Smooth muscle cell (in vitro differentiated cells): ENCODE measurements at regions not wholly inside any gene's neighbourhood (a gene's known extent, or its start where the extent isn't known, plus 50 kb on each side); places are given as distances from the start of the nearest gene placed in this dataset.
"Not testable (repeated sequence)": the region's sequence is repeated elsewhere in the genome, so short reads cannot be mapped to it uniquely, and the experiment has no call there.

Experiments used
- DNase-seq: peaks from one replicate; lab custom pipeline; 2025; ENCODE audit not compliant: unreplicated experiment; lab: John Stamatoyannopoulos, UW
- H2AFZ ChIP-seq: fragments of 200-600 bp; sonication (generic); 2 replicates; pipeline ENCODE4 v1.6.0; 2016; ENCODE audit warnings: antibody characterized with exemption, low read depth, mild to moderate bottlenecking
- H3F3A ChIP-seq: fragments of 200-600 bp; sonication (generic); 2 replicates; pipeline ENCODE4 v1.6.0; 2017; ENCODE audit warnings: antibody characterized with exemption, low read depth
- H3K27ac ChIP-seq: fragments of 200-600 bp; sonication (generic); 2 replicates; pipeline ENCODE4 v1.5.1; 2016; ENCODE audit warnings: low read depth, mild to moderate bottlenecking
- H3K27me3 ChIP-seq: fragments of 200-600 bp; sonication (generic); 2 replicates; pipeline ENCODE4 v1.6.1; 2016; ENCODE audit warnings: low read depth, mild to moderate bottlenecking
- H3K36me3 ChIP-seq: fragments of 200-600 bp; sonication (generic); 2 replicates; pipeline ENCODE4 v1.5.1; 2016; ENCODE audit warnings: low read depth
- H3K4me1 ChIP-seq: fragments of 200-600 bp; sonication (generic); 2 replicates; pipeline ENCODE4 v1.5.1; 2016; ENCODE audit warnings: low read depth
- H3K4me2 ChIP-seq: fragments of 200-600 bp; sonication (generic); 2 replicates; pipeline ENCODE4 v1.6.0; 2016; ENCODE audit warnings: mild to moderate bottlenecking
- H3K4me3 ChIP-seq: fragments of 200-600 bp; sonication (generic); 2 replicates; pipeline ENCODE4 v1.5.1; 2016; ENCODE audit warnings: mild to moderate bottlenecking
- H3K79me2 ChIP-seq: fragments of 200-600 bp; sonication (generic); 2 replicates; pipeline ENCODE4 v1.6.0; 2016; ENCODE audit warnings: low read depth, mild to moderate bottlenecking
- H3K9ac ChIP-seq: fragments of 200-600 bp; sonication (generic); 2 replicates; pipeline ENCODE4 v1.6.0; 2016; ENCODE audit warnings: low read depth
- H3K9me3 ChIP-seq: fragments of 200-600 bp; sonication (generic); replicated peaks from 2 replicates; pipeline ENCODE4 v1.5.1; 2016; ENCODE audit warnings: low read depth
- H4K20me1 ChIP-seq: fragments of 200-600 bp; sonication (generic); 2 replicates; pipeline ENCODE4 v1.6.0; 2016; ENCODE audit warnings: low read depth
- CTCF ChIP-seq: fragments of 200-600 bp; sonication (generic); IDR thresholded peaks from 2 replicates; pipeline ENCODE4 v1.5.1; 2017; ENCODE audit warnings: borderline replicate concordance, mild to moderate bottlenecking, antibody characterized with exemption; ENCODE audit not compliant: insufficient read depth, poor library complexity, severe bottlenecking
- WGBS: methylation state at CpG from one replicate; pipeline ENCODE4 v1.1.7; 2016; ENCODE audit warnings: low lambda C conversion rate; 5-methylcytosine and 5-hydroxymethylcytosine counted together

GRCh38 chr7:106582365-106582764 lies 78.6 kb downstream of the CCDC71L start:
- Histone ChIP-seq H3K27ac (no peak overlapping the region), H3K36me3 (no peaks in the 10 kb centered on the region), H4K20me1 (no peaks in the 10 kb centered on the region), H3K9me3 (no peaks in the 10 kb centered on the region), H3K9ac (no peak overlapping the region), H3K4me2 (no peak overlapping the region), H3K27me3 (no peaks in the 10 kb centered on the region), H3K4me3 (no peak overlapping the region), H3K4me1 (no peaks in the 10 kb centered on the region), H2AFZ (no peak overlapping the region), H3F3A (no peaks in the 10 kb centered on the region), H3K79me2 (no peaks in the 10 kb centered on the region)
- WGBS: 95% methylated on average over 2 of the region's 2 CpGs
- no peak for DNase-seq
- no peak for TF ChIP-seq CTCF

DNA sequence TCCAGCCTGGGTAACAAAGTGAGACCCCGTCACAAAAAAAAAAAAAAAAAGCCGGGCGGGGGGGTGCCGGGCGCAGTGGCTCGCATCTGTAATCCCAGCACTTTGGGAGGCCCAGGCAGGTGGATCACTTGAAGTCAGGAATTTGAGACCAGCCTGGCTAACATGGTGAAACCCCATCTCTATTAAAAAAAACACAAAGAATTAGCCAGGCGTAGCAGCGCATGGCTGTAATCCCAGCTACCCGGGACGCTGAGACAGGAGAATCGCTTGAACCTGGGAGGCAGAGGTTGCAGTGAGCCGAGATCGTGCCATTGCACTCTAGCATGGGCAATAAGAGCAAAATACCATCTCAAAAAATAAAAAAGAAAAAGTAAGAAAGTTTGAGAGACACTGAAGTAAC lies 81.9 kb downstream of the CCDC71L start:
- H3K9ac ChIP-seq, H3K9me3 ChIP-seq, H3K4me3 ChIP-seq, H3K36me3 ChIP-seq, H3K27ac ChIP-seq, H3K79me2 ChIP-seq, H3K4me1 ChIP-seq, H4K20me1 ChIP-seq, H3K27me3 ChIP-seq, H3K4me2 ChIP-seq, DNase-seq, H2AFZ ChIP-seq, H3F3A ChIP-seq: not testable (repeated sequence)
- 92% methylated on average over 13 of the region's 13 CpGs for WGBS

DNA sequence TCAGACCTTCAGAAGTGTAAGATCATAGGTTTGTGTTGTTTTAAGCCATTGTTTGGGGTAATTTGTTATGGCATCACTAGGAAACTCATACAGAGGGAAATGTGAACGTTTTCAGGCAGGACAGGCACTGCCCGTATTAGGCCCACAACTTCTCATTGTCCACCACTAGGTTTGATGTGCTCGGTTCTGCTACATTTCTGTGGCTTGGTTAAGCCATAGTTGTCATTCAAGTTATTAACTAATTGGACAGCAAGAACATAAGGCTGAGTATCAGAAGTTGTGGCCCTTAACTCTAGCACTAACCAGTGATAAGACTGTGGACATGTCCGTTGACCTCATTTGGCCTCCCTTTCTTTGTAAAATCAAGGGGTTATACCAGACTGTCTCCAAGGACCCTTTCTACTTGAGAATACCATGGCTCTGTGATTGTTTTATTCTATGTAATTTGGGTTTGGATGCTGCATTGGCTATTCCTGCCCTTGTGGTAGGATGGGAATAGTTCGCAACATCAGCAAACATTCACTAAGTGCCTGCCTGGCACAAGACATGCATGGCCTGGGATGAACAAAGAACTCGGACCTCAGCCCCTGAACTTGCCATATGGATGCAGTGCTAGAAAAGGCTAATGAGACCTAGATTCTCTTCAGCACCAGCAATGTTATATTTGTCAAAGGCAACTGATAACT lies 85.7 kb downstream of the CCDC71L start:
- Histone ChIP-seq H3K4me2 (no peak overlapping the region), H3K27me3 (no peaks in the 10 kb centered on the region), H2AFZ (no peak overlapping the region), H3K4me3 (no peak overlapping the region), H3K27ac (no peak overlapping the region), H3K79me2 (no peaks in the 10 kb centered on the region), H3K9ac (no peak overlapping the region), H3F3A (no peaks in the 10 kb centered on the region), H3K36me3 (no peaks in the 10 kb centered on the region), H3K9me3 (no peaks in the 10 kb centered on the region), H4K20me1 (no peaks in the 10 kb centered on the region), H3K4me1 (no peaks in the 10 kb centered on the region)
- no peak for DNase-seq
- TF ChIP-seq CTCF: no peak
- 89% methylated on average over 6 of the region's 6 CpGs for WGBS

DNA sequence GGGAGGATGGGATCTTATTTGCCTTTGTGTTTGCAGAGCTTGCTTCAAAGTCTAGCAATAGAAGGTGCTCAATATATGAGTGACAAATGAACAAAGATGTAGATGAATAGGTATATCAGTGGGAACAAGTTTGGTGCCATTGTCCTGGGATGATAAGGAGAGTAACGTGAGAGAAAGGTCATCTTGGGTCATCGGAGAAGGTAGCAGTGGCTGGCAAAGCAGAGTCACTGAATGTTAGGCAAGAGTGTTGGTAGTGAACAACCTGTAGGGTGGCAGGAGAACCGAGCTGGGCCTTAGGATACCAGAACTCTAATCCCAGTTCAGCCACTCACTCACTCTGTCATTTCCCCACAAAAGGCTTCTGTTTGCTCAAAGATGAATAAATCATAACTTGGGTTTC lies 87.2 kb downstream of the CCDC71L start:
- Histone ChIP-seq H2AFZ (no peak overlapping the region), H3F3A (no peaks in the 10 kb centered on the region), H3K79me2 (no peaks in the 10 kb centered on the region), H3K4me2 (no peak overlapping the region), H3K9ac (no peak overlapping the region), H3K27ac (no peak overlapping the region), H3K27me3 (no peaks in the 10 kb centered on the region), H3K4me3 (no peak overlapping the region), H4K20me1 (no peaks in the 10 kb centered on the region), H3K36me3 (no peaks in the 10 kb centered on the region), H3K9me3 (no peaks in the 10 kb centered on the region), H3K4me1 (no peaks in the 10 kb centered on the region)
- no peak for TF ChIP-seq CTCF
- WGBS: 90% methylated on average over 3 of the region's 3 CpGs
- DNase-seq: no peak
